Panc1 (cell line): ENCODE measurements at regions not wholly inside any gene's neighbourhood (a gene's known extent, or its start where the extent isn't known, plus 50 kb on each side); places are given as distances from the start of the nearest gene placed in this dataset.
A peak's percentile ranks its signal among the peaks of the same experiment; 100 is the strongest.

Experiments
- ATAC-seq: fragments of 200-7000 bp; cut with Tn5 transposase; 2 replicates; pipeline ENCODE4 v1.9.1; 2020; ENCODE audit warnings: mild to moderate bottlenecking, moderate library complexity
- BruUV-seq: library from RNA; stranded (reverse); fragments of 400-500 nt; replicated peaks from 2 replicates; lab custom pipeline; 2021; lab: Mats Ljungman, UMichigan
- CTCF ChIA-PET: fragments of 300-600 bp; sonication (Branson Sonifier 250); formaldehyde crosslinking; loops from one replicate; lab custom pipeline; 2022; ENCODE audit warnings: antibody characterized with exemption; lab: Charles Lee
- POLR2A ChIA-PET: fragments of 300-600 bp; sonication (Branson Sonifier 250); formaldehyde crosslinking; loops from one replicate; lab custom pipeline; 2022; ENCODE audit warnings: antibody characterized with exemption; lab: Charles Lee
- DNase-seq: peaks from one replicate; pipeline ENCODE4 v3.0.0-alpha.2; 2010; ENCODE audit warnings: low read depth, low spot score
- H3K27ac ChIP-seq: 2 replicates; pipeline ENCODE4 v1.5.1; 2011; ENCODE audit warnings: mild to moderate bottlenecking, low read length, inconsistent platforms
- H3K27me3 ChIP-seq: fragments of 200-500 bp; sonication (Bioruptor generic); 2 replicates; pipeline ENCODE4 v1.6.0; 2014; ENCODE audit warnings: low read length, inconsistent platforms; ENCODE audit not compliant: control insufficient read depth, insufficient read depth
- H3K36me3 ChIP-seq: fragments of 200-500 bp; sonication (Bioruptor generic); 2 replicates; pipeline ENCODE4 v1.5.1; 2014; ENCODE audit warnings: inconsistent platforms, mild to moderate bottlenecking, low read length, moderate library complexity; ENCODE audit not compliant: control insufficient read depth, insufficient read depth
- H3K4me1 ChIP-seq: 2 replicates; pipeline ENCODE4 v1.5.1; 2011; ENCODE audit warnings: inconsistent platforms, mild to moderate bottlenecking, low read length, moderate library complexity; ENCODE audit not compliant: control insufficient read depth, insufficient read depth
- H3K4me3 ChIP-seq, 2 experiments: 2 replicates each; pipeline ENCODE4 v1.5.1; 2011 to 2012; ENCODE audit warnings: low read depth in 2 of 2, low read length in 2 of 2, mild to moderate bottlenecking in 2 of 2, inconsistent platforms in 1 of 2, moderate library complexity in 1 of 2
- H3K9me3 ChIP-seq: fragments of 200-500 bp; sonication (Bioruptor generic); 2 replicates; pipeline ENCODE4 v1.5.1; 2014; ENCODE audit warnings: low read depth, mild to moderate bottlenecking, inconsistent platforms, low read length, moderate library complexity; ENCODE audit not compliant: control insufficient read depth, insufficient read depth
- POLR2AphosphoS5 ChIP-seq: IDR thresholded peaks from 2 replicates; pipeline ENCODE4 v1.6.1; 2012; ENCODE audit warnings: mild to moderate bottlenecking, low read depth, low read length, moderate library complexity
- SIN3A ChIP-seq: IDR thresholded peaks from 2 replicates; pipeline ENCODE4 v1.6.1; 2012; ENCODE audit warnings: low read depth, mild to moderate bottlenecking, low read length, moderate library complexity, borderline replicate concordance; ENCODE audit not compliant: insufficient read depth
- TCF7L2 ChIP-seq: IDR thresholded peaks from 2 replicates; pipeline ENCODE4 v1.6.1; 2011; ENCODE audit warnings: mild to moderate bottlenecking, low read depth, low read length, inconsistent platforms
- in situ Hi-C: cut with HindIII; loops from 2 replicates; pipeline ENCODE4 v1.10.0; 2016; ENCODE audit warnings: low sequenced_read_pairs, low pct_unique_long_range_greater_than_20kb
- intact Hi-C: fragments of 100-400 bp; cut with micrococcal nuclease; formaldehyde crosslinking; loops from one replicate; pipeline ENCODE4 v1.10.0; 2022; ENCODE audit not compliant: unreplicated experiment
- TF ChIP-seq, protein P1 (sequence below): fragments of 450-650 bp; IDR thresholded peaks from 2 replicates; pipeline ENCODE4 v1.5.1; 2017; ENCODE audit warnings: mild to moderate bottlenecking
- TF ChIP-seq, protein P2 (sequence below), 2 experiments: IDR thresholded peaks; 2 replicates each; pipeline ENCODE4 v1.6.1; 2011 to 2012; ENCODE audit warnings: low read depth in 2 of 2, control low read depth in 1 of 2, low read length in 1 of 2, mild to moderate bottlenecking in 1 of 2, moderate library complexity in 1 of 2; ENCODE audit not compliant: insufficient read depth in 1 of 2

DNA sequence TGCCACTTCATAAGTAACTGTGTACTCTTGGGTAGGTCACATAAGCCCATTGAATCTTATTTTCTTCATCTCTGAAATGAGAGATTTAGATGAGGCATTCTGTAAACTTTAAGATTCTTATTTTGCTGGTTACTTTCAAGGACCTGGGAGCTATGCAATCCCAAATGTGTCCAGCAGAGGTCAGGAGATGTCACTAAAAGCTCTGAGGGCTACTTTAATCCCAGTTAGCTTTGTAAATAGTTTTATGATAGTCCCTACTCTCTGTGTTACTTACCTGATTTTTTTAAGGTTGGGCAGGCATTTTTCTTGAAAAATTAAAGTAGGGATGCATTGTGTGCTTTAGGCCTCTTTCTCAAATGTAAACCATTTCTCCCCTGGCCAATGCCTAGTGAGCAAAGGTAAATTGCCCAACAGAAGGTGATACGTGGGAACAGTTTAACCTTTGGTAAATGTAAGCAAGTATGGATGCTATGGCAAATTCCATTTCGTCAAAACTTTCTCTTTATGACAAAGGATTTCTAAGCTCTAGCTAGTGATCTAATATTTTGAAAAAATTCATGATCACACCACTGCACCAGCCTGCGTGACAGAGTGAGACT is 57.1 kb upstream of the WSB1 start:
- peak; percentile 72 for DNase-seq
- TF ChIP-seq, protein P1, sequence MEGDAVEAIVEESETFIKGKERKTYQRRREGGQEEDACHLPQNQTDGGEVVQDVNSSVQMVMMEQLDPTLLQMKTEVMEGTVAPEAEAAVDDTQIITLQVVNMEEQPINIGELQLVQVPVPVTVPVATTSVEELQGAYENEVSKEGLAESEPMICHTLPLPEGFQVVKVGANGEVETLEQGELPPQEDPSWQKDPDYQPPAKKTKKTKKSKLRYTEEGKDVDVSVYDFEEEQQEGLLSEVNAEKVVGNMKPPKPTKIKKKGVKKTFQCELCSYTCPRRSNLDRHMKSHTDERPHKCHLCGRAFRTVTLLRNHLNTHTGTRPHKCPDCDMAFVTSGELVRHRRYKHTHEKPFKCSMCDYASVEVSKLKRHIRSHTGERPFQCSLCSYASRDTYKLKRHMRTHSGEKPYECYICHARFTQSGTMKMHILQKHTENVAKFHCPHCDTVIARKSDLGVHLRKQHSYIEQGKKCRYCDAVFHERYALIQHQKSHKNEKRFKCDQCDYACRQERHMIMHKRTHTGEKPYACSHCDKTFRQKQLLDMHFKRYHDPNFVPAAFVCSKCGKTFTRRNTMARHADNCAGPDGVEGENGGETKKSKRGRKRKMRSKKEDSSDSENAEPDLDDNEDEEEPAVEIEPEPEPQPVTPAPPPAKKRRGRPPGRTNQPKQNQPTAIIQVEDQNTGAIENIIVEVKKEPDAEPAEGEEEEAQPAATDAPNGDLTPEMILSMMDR = peak; percentile 81; the same call in 1 of the 2 replicates
- TF ChIP-seq TCF7L2 (no peak), POLR2AphosphoS5 (no peak)
- POLR2A ChIA-PET = interaction anchor here (0.5 to 0.9 kb wide), 2 partner anchors 58 to 96 kb away, joined by 3 to 4 read pairs; partner anchors contain the start of gene WSB1

DNA sequence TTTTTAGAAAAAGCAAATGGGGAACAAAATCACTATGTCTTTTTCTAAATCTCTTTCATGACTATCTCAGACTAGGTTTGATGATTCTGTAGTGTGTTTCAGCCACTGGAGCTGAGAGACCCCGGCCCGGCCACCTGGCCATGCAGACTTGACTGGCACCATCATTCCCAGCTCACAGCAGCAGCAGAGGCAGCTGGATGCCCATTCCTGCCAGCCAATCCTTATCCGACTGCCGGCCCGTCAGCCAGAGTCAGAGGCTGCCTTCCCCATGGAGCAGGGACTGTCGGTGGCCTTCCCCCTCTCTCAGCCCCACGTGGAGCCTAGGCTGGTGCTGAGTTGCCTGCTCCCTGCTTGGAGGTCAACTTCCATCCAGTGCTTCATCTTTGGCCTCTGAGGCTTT is 56.0 kb upstream of the WSB1 start:
- ChIA-PET POLR2A (no interaction called here), CTCF (interaction anchor here (0.7 to 2.2 kb wide), 4 partner anchors 95 to 365 kb away, joined by 3 to 25 read pairs (median 4); no protein-coding TSS in a partner anchor)
- TF ChIP-seq TCF7L2 (no peak), SIN3A (no peak)
- TF ChIP-seq, protein P2, sequence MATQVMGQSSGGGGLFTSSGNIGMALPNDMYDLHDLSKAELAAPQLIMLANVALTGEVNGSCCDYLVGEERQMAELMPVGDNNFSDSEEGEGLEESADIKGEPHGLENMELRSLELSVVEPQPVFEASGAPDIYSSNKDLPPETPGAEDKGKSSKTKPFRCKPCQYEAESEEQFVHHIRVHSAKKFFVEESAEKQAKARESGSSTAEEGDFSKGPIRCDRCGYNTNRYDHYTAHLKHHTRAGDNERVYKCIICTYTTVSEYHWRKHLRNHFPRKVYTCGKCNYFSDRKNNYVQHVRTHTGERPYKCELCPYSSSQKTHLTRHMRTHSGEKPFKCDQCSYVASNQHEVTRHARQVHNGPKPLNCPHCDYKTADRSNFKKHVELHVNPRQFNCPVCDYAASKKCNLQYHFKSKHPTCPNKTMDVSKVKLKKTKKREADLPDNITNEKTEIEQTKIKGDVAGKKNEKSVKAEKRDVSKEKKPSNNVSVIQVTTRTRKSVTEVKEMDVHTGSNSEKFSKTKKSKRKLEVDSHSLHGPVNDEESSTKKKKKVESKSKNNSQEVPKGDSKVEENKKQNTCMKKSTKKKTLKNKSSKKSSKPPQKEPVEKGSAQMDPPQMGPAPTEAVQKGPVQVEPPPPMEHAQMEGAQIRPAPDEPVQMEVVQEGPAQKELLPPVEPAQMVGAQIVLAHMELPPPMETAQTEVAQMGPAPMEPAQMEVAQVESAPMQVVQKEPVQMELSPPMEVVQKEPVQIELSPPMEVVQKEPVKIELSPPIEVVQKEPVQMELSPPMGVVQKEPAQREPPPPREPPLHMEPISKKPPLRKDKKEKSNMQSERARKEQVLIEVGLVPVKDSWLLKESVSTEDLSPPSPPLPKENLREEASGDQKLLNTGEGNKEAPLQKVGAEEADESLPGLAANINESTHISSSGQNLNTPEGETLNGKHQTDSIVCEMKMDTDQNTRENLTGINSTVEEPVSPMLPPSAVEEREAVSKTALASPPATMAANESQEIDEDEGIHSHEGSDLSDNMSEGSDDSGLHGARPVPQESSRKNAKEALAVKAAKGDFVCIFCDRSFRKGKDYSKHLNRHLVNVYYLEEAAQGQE (IDR thresholded peaks at IDR 0.05; ENCODE audit: insufficient read depth in 1 of 2, low read depth in 2 of 2, low read length in 1 of 2) = no peak
- TF ChIP-seq, protein P1 = no peak
- H3K27me3 ChIP-seq = no peaks in the 10 kb centered on the region
- BruUV-seq = no TSS peak
- ATAC-seq (no peak), DNase-seq (no peak)
- H3K27ac ChIP-seq = no peak overlapping the region
- in situ Hi-C loops = loop anchor here (25.0 kb wide), 1 partner anchor 99 kb away; no protein-coding TSS in a partner anchor
- peaks cover 5% of the 10 kb centered on the region; the same call in 1 of the 2 replicates for H3K4me1 ChIP-seq
- H3K36me3 ChIP-seq = no peaks in the 10 kb centered on the region
- intact Hi-C loops = no loop called here
- H3K9me3 ChIP-seq = no peaks in the 10 kb centered on the region
- no peak overlapping the region for H3K4me3 ChIP-seq

More for the DNA sequence above, 57.1 kb upstream of the WSB1 start:
- no TSS peak for BruUV-seq
- CTCF ChIA-PET = interaction anchor here (0.6 to 2.2 kb wide), 13 partner anchors 9 to 1230 kb away, joined by 3 to 25 read pairs (median 4); no protein-coding TSS in a partner anchor
- Histone ChIP-seq H3K27ac (no peak overlapping the region), H3K4me1 (peaks cover 5% of the 10 kb centered on the region; the same call in 1 of the 2 replicates), H3K36me3 (no peaks in the 10 kb centered on the region), H3K4me3 (no peak overlapping the region), H3K27me3 (no peaks in the 10 kb centered on the region), H3K9me3 (no peaks in the 10 kb centered on the region)
- ATAC-seq = peak; percentile 84
- intact Hi-C loops = loop anchor here (1.0 kb wide), 1 partner anchor 96 kb away; no protein-coding TSS in a partner anchor
- in situ Hi-C loops = loop anchor here (25.0 kb wide), 1 partner anchor 100 kb away; no protein-coding TSS in a partner anchor
